Hepatocyte (in vitro differentiated cells): ENCODE measurements at regions not wholly inside any gene's neighbourhood (a gene's known extent, or its start where the extent isn't known, plus 50 kb on each side); places are given as distances from the start of the nearest gene placed in this dataset.

ENCODE experiments used
- EZH2 ChIP-seq: fragments of 200-600 bp; sonication (generic); IDR thresholded peaks from 2 replicates; pipeline ENCODE4 v1.6.1; 2016; ENCODE audit warnings: antibody characterized with exemption, mild to moderate bottlenecking, borderline replicate concordance
- TF ChIP-seq, protein P1 (sequence below): fragments of 200-600 bp; sonication (generic); IDR thresholded peaks from 2 replicates; pipeline ENCODE4 v1.5.1; 2016; ENCODE audit warnings: antibody characterized with exemption, mild to moderate bottlenecking; ENCODE audit not compliant: poor library complexity

- TF ChIP-seq, protein P1, sequence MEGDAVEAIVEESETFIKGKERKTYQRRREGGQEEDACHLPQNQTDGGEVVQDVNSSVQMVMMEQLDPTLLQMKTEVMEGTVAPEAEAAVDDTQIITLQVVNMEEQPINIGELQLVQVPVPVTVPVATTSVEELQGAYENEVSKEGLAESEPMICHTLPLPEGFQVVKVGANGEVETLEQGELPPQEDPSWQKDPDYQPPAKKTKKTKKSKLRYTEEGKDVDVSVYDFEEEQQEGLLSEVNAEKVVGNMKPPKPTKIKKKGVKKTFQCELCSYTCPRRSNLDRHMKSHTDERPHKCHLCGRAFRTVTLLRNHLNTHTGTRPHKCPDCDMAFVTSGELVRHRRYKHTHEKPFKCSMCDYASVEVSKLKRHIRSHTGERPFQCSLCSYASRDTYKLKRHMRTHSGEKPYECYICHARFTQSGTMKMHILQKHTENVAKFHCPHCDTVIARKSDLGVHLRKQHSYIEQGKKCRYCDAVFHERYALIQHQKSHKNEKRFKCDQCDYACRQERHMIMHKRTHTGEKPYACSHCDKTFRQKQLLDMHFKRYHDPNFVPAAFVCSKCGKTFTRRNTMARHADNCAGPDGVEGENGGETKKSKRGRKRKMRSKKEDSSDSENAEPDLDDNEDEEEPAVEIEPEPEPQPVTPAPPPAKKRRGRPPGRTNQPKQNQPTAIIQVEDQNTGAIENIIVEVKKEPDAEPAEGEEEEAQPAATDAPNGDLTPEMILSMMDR: no peak
- TF ChIP-seq EZH2: no peak
Observed at GRCh38 chr1:48055876-48056764, 58.9 kb upstream of the TRABD2B start.
